ENCODE measurements at regions not wholly inside any gene's neighbourhood (a gene's known extent, or its start where the extent isn't known, plus 50 kb on each side); places are given as distances from the start of the nearest gene placed in this dataset.
"Not testable (repeated sequence)": the region's sequence is repeated elsewhere in the genome, so short reads cannot be mapped to it uniquely, and the experiment has no call there.

DNA sequence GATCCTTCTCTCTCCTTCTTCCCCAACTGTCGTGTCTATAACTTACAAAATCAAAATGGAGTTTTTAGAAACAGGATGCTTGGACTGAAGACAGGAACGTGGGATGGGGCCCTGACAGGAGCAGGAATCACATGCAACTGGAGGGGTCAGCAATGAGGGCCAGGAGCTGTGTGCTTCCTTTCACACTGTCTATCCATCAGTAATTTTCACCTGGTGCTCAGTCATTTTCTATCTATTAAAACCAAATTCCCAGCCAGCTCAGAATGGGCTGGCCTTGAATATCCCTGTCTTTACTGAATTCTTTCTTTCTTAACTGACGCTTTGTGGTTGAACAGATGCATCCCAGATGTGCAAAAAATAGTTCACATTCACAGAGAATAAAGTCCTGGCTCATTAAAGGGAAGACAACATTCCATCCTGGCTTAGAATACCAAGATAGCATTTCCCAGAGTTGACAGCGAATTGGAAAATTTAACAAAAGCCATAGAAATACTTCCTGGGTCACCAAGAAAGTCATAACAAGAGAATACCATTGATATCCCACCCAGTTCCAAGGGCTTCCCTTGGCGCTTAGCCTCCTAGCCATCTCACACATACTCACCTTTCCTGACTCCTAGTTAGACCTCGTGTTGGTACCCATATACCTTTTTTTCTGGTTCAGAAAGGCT is 588.1 kb downstream of the TTLL7 start:
- TF ChIP-seq, protein P1, sequence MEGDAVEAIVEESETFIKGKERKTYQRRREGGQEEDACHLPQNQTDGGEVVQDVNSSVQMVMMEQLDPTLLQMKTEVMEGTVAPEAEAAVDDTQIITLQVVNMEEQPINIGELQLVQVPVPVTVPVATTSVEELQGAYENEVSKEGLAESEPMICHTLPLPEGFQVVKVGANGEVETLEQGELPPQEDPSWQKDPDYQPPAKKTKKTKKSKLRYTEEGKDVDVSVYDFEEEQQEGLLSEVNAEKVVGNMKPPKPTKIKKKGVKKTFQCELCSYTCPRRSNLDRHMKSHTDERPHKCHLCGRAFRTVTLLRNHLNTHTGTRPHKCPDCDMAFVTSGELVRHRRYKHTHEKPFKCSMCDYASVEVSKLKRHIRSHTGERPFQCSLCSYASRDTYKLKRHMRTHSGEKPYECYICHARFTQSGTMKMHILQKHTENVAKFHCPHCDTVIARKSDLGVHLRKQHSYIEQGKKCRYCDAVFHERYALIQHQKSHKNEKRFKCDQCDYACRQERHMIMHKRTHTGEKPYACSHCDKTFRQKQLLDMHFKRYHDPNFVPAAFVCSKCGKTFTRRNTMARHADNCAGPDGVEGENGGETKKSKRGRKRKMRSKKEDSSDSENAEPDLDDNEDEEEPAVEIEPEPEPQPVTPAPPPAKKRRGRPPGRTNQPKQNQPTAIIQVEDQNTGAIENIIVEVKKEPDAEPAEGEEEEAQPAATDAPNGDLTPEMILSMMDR (conservative IDR thresholded peaks at IDR 0.05; ENCODE audit: low read depth, low read length), result not testable (repeated sequence)
- TF ChIP-seq EZH2 (IDR thresholded peaks at IDR 0.05; ENCODE audit: borderline replicate concordance, low read depth, low read length, poor library complexity, severe bottlenecking), result not testable (repeated sequence)

All from A673 (cell line).